Panc1 (cell line): ENCODE measurements at regions not wholly inside any gene's neighbourhood (a gene's known extent, or its start where the extent isn't known, plus 50 kb on each side); places are given as distances from the start of the nearest gene placed in this dataset.

ENCODE experiments used
- POLR2AphosphoS5 ChIP-seq: IDR thresholded peaks from 2 replicates; pipeline ENCODE4 v1.6.1; 2012; ENCODE audit warnings: mild to moderate bottlenecking, low read depth, low read length, moderate library complexity
- SIN3A ChIP-seq: IDR thresholded peaks from 2 replicates; pipeline ENCODE4 v1.6.1; 2012; ENCODE audit warnings: low read depth, mild to moderate bottlenecking, low read length, moderate library complexity, borderline replicate concordance; ENCODE audit not compliant: insufficient read depth
- TCF7L2 ChIP-seq: IDR thresholded peaks from 2 replicates; pipeline ENCODE4 v1.6.1; 2011; ENCODE audit warnings: mild to moderate bottlenecking, low read depth, low read length, inconsistent platforms
- TF ChIP-seq, protein P1 (sequence below): fragments of 450-650 bp; IDR thresholded peaks from 2 replicates; pipeline ENCODE4 v1.5.1; 2017; ENCODE audit warnings: mild to moderate bottlenecking
- TF ChIP-seq, protein P2 (sequence below), 2 experiments: IDR thresholded peaks; 2 replicates each; pipeline ENCODE4 v1.6.1; 2011 to 2012; ENCODE audit warnings: low read depth in 2 of 2, control low read depth in 1 of 2, low read length in 1 of 2, mild to moderate bottlenecking in 1 of 2, moderate library complexity in 1 of 2; ENCODE audit not compliant: insufficient read depth in 1 of 2

GRCh38 chr1:233444484-233444883 is 117.0 kb downstream of the MAP3K21 start:
- TF ChIP-seq, protein P1, sequence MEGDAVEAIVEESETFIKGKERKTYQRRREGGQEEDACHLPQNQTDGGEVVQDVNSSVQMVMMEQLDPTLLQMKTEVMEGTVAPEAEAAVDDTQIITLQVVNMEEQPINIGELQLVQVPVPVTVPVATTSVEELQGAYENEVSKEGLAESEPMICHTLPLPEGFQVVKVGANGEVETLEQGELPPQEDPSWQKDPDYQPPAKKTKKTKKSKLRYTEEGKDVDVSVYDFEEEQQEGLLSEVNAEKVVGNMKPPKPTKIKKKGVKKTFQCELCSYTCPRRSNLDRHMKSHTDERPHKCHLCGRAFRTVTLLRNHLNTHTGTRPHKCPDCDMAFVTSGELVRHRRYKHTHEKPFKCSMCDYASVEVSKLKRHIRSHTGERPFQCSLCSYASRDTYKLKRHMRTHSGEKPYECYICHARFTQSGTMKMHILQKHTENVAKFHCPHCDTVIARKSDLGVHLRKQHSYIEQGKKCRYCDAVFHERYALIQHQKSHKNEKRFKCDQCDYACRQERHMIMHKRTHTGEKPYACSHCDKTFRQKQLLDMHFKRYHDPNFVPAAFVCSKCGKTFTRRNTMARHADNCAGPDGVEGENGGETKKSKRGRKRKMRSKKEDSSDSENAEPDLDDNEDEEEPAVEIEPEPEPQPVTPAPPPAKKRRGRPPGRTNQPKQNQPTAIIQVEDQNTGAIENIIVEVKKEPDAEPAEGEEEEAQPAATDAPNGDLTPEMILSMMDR = no peak
- TF ChIP-seq POLR2AphosphoS5 (no peak), TCF7L2 (no peak), SIN3A (no peak)
- TF ChIP-seq, protein P2, sequence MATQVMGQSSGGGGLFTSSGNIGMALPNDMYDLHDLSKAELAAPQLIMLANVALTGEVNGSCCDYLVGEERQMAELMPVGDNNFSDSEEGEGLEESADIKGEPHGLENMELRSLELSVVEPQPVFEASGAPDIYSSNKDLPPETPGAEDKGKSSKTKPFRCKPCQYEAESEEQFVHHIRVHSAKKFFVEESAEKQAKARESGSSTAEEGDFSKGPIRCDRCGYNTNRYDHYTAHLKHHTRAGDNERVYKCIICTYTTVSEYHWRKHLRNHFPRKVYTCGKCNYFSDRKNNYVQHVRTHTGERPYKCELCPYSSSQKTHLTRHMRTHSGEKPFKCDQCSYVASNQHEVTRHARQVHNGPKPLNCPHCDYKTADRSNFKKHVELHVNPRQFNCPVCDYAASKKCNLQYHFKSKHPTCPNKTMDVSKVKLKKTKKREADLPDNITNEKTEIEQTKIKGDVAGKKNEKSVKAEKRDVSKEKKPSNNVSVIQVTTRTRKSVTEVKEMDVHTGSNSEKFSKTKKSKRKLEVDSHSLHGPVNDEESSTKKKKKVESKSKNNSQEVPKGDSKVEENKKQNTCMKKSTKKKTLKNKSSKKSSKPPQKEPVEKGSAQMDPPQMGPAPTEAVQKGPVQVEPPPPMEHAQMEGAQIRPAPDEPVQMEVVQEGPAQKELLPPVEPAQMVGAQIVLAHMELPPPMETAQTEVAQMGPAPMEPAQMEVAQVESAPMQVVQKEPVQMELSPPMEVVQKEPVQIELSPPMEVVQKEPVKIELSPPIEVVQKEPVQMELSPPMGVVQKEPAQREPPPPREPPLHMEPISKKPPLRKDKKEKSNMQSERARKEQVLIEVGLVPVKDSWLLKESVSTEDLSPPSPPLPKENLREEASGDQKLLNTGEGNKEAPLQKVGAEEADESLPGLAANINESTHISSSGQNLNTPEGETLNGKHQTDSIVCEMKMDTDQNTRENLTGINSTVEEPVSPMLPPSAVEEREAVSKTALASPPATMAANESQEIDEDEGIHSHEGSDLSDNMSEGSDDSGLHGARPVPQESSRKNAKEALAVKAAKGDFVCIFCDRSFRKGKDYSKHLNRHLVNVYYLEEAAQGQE (IDR thresholded peaks at IDR 0.05; ENCODE audit: insufficient read depth in 1 of 2, low read depth in 2 of 2, low read length in 1 of 2) = no peak
